Panc1 (cell line): ENCODE measurements at regions not wholly inside any gene's neighbourhood (a gene's known extent, or its start where the extent isn't known, plus 50 kb on each side); places are given as distances from the start of the nearest gene placed in this dataset.

Experiments
- ATAC-seq: fragments of 200-7000 bp; cut with Tn5 transposase; 2 replicates; pipeline ENCODE4 v1.9.1; 2020; ENCODE audit warnings: mild to moderate bottlenecking, moderate library complexity
- BruUV-seq: library from RNA; stranded (reverse); fragments of 400-500 nt; replicated peaks from 2 replicates; lab custom pipeline; 2021; lab: Mats Ljungman, UMichigan
- CTCF ChIA-PET: fragments of 300-600 bp; sonication (Branson Sonifier 250); formaldehyde crosslinking; loops from one replicate; lab custom pipeline; 2022; ENCODE audit warnings: antibody characterized with exemption; lab: Charles Lee
- POLR2A ChIA-PET: fragments of 300-600 bp; sonication (Branson Sonifier 250); formaldehyde crosslinking; loops from one replicate; lab custom pipeline; 2022; ENCODE audit warnings: antibody characterized with exemption; lab: Charles Lee
- DNase-seq: peaks from one replicate; pipeline ENCODE4 v3.0.0-alpha.2; 2010; ENCODE audit warnings: low read depth, low spot score
- H3K27ac ChIP-seq: 2 replicates; pipeline ENCODE4 v1.5.1; 2011; ENCODE audit warnings: mild to moderate bottlenecking, low read length, inconsistent platforms
- H3K27me3 ChIP-seq: fragments of 200-500 bp; sonication (Bioruptor generic); 2 replicates; pipeline ENCODE4 v1.6.0; 2014; ENCODE audit warnings: low read length, inconsistent platforms; ENCODE audit not compliant: control insufficient read depth, insufficient read depth
- H3K36me3 ChIP-seq: fragments of 200-500 bp; sonication (Bioruptor generic); 2 replicates; pipeline ENCODE4 v1.5.1; 2014; ENCODE audit warnings: inconsistent platforms, mild to moderate bottlenecking, low read length, moderate library complexity; ENCODE audit not compliant: control insufficient read depth, insufficient read depth
- H3K4me1 ChIP-seq: 2 replicates; pipeline ENCODE4 v1.5.1; 2011; ENCODE audit warnings: inconsistent platforms, mild to moderate bottlenecking, low read length, moderate library complexity; ENCODE audit not compliant: control insufficient read depth, insufficient read depth
- H3K4me3 ChIP-seq, 2 experiments: 2 replicates each; pipeline ENCODE4 v1.5.1; 2011 to 2012; ENCODE audit warnings: low read depth in 2 of 2, low read length in 2 of 2, mild to moderate bottlenecking in 2 of 2, inconsistent platforms in 1 of 2, moderate library complexity in 1 of 2
- H3K9me3 ChIP-seq: fragments of 200-500 bp; sonication (Bioruptor generic); 2 replicates; pipeline ENCODE4 v1.5.1; 2014; ENCODE audit warnings: low read depth, mild to moderate bottlenecking, inconsistent platforms, low read length, moderate library complexity; ENCODE audit not compliant: control insufficient read depth, insufficient read depth
- CTCF ChIP-seq: fragments of 450-650 bp; IDR thresholded peaks from 2 replicates; pipeline ENCODE4 v1.5.1; 2017; ENCODE audit warnings: mild to moderate bottlenecking
- POLR2AphosphoS5 ChIP-seq: IDR thresholded peaks from 2 replicates; pipeline ENCODE4 v1.6.1; 2012; ENCODE audit warnings: mild to moderate bottlenecking, low read depth, low read length, moderate library complexity
- REST ChIP-seq, 2 experiments: IDR thresholded peaks; 2 replicates each; pipeline ENCODE4 v1.6.1; 2011 to 2012; ENCODE audit warnings: low read depth in 2 of 2, control low read depth in 1 of 2, low read length in 1 of 2, mild to moderate bottlenecking in 1 of 2, moderate library complexity in 1 of 2; ENCODE audit not compliant: insufficient read depth in 1 of 2
- SIN3A ChIP-seq: IDR thresholded peaks from 2 replicates; pipeline ENCODE4 v1.6.1; 2012; ENCODE audit warnings: low read depth, mild to moderate bottlenecking, low read length, moderate library complexity, borderline replicate concordance; ENCODE audit not compliant: insufficient read depth
- TCF7L2 ChIP-seq: IDR thresholded peaks from 2 replicates; pipeline ENCODE4 v1.6.1; 2011; ENCODE audit warnings: mild to moderate bottlenecking, low read depth, low read length, inconsistent platforms
- in situ Hi-C: cut with HindIII; loops from 2 replicates; pipeline ENCODE4 v1.10.0; 2016; ENCODE audit warnings: low sequenced_read_pairs, low pct_unique_long_range_greater_than_20kb
- intact Hi-C: fragments of 100-400 bp; cut with micrococcal nuclease; formaldehyde crosslinking; loops from one replicate; pipeline ENCODE4 v1.10.0; 2022; ENCODE audit not compliant: unreplicated experiment

- CTCF ChIA-PET, result no interaction called here
- Histone ChIP-seq H3K27ac (no peak overlapping the region), H3K36me3 (no peaks in the 10 kb centered on the region), H3K4me1 (no peaks in the 10 kb centered on the region), H3K27me3 (no peaks in the 10 kb centered on the region), H3K9me3 (no peaks in the 10 kb centered on the region), H3K4me3 (no peak overlapping the region)
- no peak for TF ChIP-seq TCF7L2
- TF ChIP-seq POLR2AphosphoS5, result no peak
- no peak for TF ChIP-seq CTCF
- no peak for TF ChIP-seq REST (IDR thresholded peaks at IDR 0.05; ENCODE audit: insufficient read depth in 1 of 2, low read depth in 2 of 2, low read length in 1 of 2)
- in situ Hi-C loops, result no loop called here
- intact Hi-C loops, result no loop called here
- ATAC-seq (no peak), DNase-seq (no peak)
- no TSS peak for BruUV-seq
- POLR2A ChIA-PET, result interaction anchor here (0.5 kb wide), 1 partner anchor 225 kb away, joined by 6 read pairs; no protein-coding TSS in a partner anchor
Observed at GRCh38 chr19:28018499-28018898, 1194.5 kb downstream of the UQCRFS1 start.

GRCh38 chr19:28014615-28015405 lies 1198.1 kb downstream of the UQCRFS1 start:
- no peaks in the 10 kb centered on the region for H3K4me1 ChIP-seq
- ChIA-PET CTCF (no interaction called here), POLR2A (no interaction called here)
- TF ChIP-seq TCF7L2 (no peak), CTCF (no peak), SIN3A (no peak), REST (IDR thresholded peaks at IDR 0.05; ENCODE audit: insufficient read depth in 1 of 2, low read depth in 2 of 2, low read length in 1 of 2) (no peak)
- no peaks in the 10 kb centered on the region for H3K9me3 ChIP-seq
- no TSS peak for BruUV-seq
- H3K36me3 ChIP-seq, result no peaks in the 10 kb centered on the region
- intact Hi-C loops (no loop called here), in situ Hi-C loops (no loop called here)
- H3K4me3 ChIP-seq, result no peak overlapping the region
- no peak for ATAC-seq
- DNase-seq, result no peak
- no peaks in the 10 kb centered on the region for H3K27me3 ChIP-seq
- H3K27ac ChIP-seq, result no peak overlapping the region
